GM12878 (cell line): ENCODE measurements at regions not wholly inside any gene's neighbourhood (a gene's known extent, or its start where the extent isn't known, plus 50 kb on each side); places are given as distances from the start of the nearest gene placed in this dataset.

Experiments used
- ATAC-seq: fragments of 200-7000 bp; cut with Tn5 transposase; 3 replicates; pipeline ENCODE4 v1.9.1; 2020; ENCODE audit warnings: mild to moderate bottlenecking, moderate library complexity
- BruUV-seq: library from RNA; stranded (reverse); fragments of 400-500 nt; replicated peaks from 2 replicates; lab custom pipeline; 2021; lab: Mats Ljungman, UMichigan
- CTCF ChIA-PET: fragments of 300-600 bp; sonication (Branson Sonifier 250); formaldehyde crosslinking; extraction: SDS; loops from one replicate; lab custom pipeline; 2021; ENCODE audit warnings: inconsistent platforms; lab: Yijun Ruan, JAX
- POLR2A ChIA-PET: fragments of 350-600 bp; formaldehyde crosslinking; extraction: SDS; loops from one replicate; lab custom pipeline; 2021; ENCODE audit warnings: inconsistent platforms; lab: Charles Lee
- RAD21 ChIA-PET: fragments of 300-600 bp; sonication (Branson Sonifier 250); formaldehyde crosslinking; loops from one replicate; lab custom pipeline; 2023; ENCODE audit warnings: antibody characterized with exemption; ENCODE audit not compliant: unreplicated experiment; lab: Charles Lee
- SMC1A ChIA-PET: fragments of 300-600 bp; sonication (Branson Sonifier 250); formaldehyde crosslinking; loops from one replicate; lab custom pipeline; 2023; ENCODE audit not compliant: unreplicated experiment, uncharacterized antibody; lab: Charles Lee
- DNase-seq: peaks from one replicate; pipeline ENCODE4 v3.0.0-alpha.2; 2011; ENCODE audit warnings: low read depth, low spot score
- FAIRE-seq: peaks from 3 replicates; lab custom pipeline; 2011; peaks lifted over from hg19 to GRCh38; lab: Jason Lieb, UNC
- H2AFZ ChIP-seq: 2 replicates; pipeline ENCODE4 v1.6.0; 2011; ENCODE audit warnings: low read depth, low read length, control low read depth; ENCODE audit not compliant: control insufficient read depth
- H3K27ac ChIP-seq: 2 replicates; pipeline ENCODE4 v1.5.1; 2011; ENCODE audit warnings: control low read depth; ENCODE audit not compliant: control insufficient read depth, insufficient read depth
- H3K27me3 ChIP-seq, 2 experiments: replicated peaks in 1 of 2; 2 replicates each; pipeline versions ENCODE4 v1.6.0 to v1.6.1; 2011; ENCODE audit warnings: low read length in 1 of 2; ENCODE audit not compliant: control insufficient read depth in 2 of 2, insufficient read depth in 2 of 2
- H3K36me3 ChIP-seq, 2 experiments: 2 replicates each; pipeline ENCODE4 v1.5.1; 2011; ENCODE audit warnings: low read length in 1 of 2; ENCODE audit not compliant: control insufficient read depth in 2 of 2, insufficient read depth in 2 of 2
- H3K4me1 ChIP-seq: 2 replicates; pipeline ENCODE4 v1.6.1; 2011; ENCODE audit warnings: mild to moderate bottlenecking, low read length, moderate library complexity, mixed read lengths; ENCODE audit not compliant: control insufficient read depth, insufficient read depth
- H3K4me2 ChIP-seq: 2 replicates; pipeline ENCODE4 v1.6.0; 2011; ENCODE audit warnings: control low read depth; ENCODE audit not compliant: control insufficient read depth, insufficient read depth
- H3K4me3 ChIP-seq: fragments of 200-600 bp; sonication (generic); 2 replicates; pipeline ENCODE4 v1.5.1; 2016
- H3K79me2 ChIP-seq: 2 replicates; pipeline ENCODE4 v1.6.0; 2011; ENCODE audit warnings: low read length; ENCODE audit not compliant: control insufficient read depth, insufficient read depth
- H3K9ac ChIP-seq: 2 replicates; pipeline ENCODE4 v1.8.0; 2011; ENCODE audit warnings: low read length, control low read depth, mixed read lengths; ENCODE audit not compliant: control insufficient read depth, insufficient read depth
- H3K9me3 ChIP-seq: replicated peaks from 3 replicates; pipeline ENCODE4 v1.5.1; 2011; ENCODE audit warnings: mild to moderate bottlenecking, low read length; ENCODE audit not compliant: control insufficient read depth, insufficient read depth
- H4K20me1 ChIP-seq: 2 replicates; pipeline ENCODE4 v1.6.0; 2011; ENCODE audit not compliant: control insufficient read depth, insufficient read depth
- BCL11A ChIP-seq: IDR thresholded peaks from 2 replicates; pipeline ENCODE4 v1.6.1; 2011; ENCODE audit warnings: low read depth, low read length
- CHD2 ChIP-seq: IDR thresholded peaks from 2 replicates; pipeline ENCODE4 v1.6.1; 2011; ENCODE audit warnings: low read depth, low read length, improper control_type of control experiment, borderline replicate concordance
- MYC ChIP-seq: IDR thresholded peaks from 2 replicates; pipeline ENCODE4 v1.6.1; 2011; ENCODE audit warnings: mild to moderate bottlenecking, low read length, moderate library complexity, inconsistent platforms; ENCODE audit not compliant: insufficient read depth, insufficient replicate concordance, insufficient read length, severe bottlenecking
- SUPT20H ChIP-seq: IDR thresholded peaks from 2 replicates; pipeline ENCODE4 v1.6.1; 2011; ENCODE audit warnings: low read depth, mild to moderate bottlenecking, low read length, moderate library complexity, borderline replicate concordance; ENCODE audit not compliant: control insufficient read depth
- TAF1 ChIP-seq: IDR thresholded peaks from 2 replicates; pipeline ENCODE4 v1.6.1; 2011; ENCODE audit warnings: mild to moderate bottlenecking, low read depth, low read length, borderline replicate concordance
- WGBS: methylation state at CpG from one replicate; pipeline ENCODE4 v1.1.6; 2016; ENCODE audit warnings: low lambda C conversion rate; ENCODE audit not compliant: insufficient replicate concordance, insufficient coverage; ENCODE audit errors: missing lambda C conversion rate; 5-methylcytosine and 5-hydroxymethylcytosine counted together
- in situ Hi-C: fragments of 300-500 bp; cut with MboI; formaldehyde crosslinking; loops from 9 replicates; pipeline ENCODE4 v1.14.3; 2018; ENCODE audit warnings: mixed read lengths
- intact Hi-C: fragments of 100-400 bp; cut with micrococcal nuclease; formaldehyde crosslinking; loops from one replicate; pipeline ENCODE4 v1.14.2; 2022; ENCODE audit not compliant: unreplicated experiment

DNA sequence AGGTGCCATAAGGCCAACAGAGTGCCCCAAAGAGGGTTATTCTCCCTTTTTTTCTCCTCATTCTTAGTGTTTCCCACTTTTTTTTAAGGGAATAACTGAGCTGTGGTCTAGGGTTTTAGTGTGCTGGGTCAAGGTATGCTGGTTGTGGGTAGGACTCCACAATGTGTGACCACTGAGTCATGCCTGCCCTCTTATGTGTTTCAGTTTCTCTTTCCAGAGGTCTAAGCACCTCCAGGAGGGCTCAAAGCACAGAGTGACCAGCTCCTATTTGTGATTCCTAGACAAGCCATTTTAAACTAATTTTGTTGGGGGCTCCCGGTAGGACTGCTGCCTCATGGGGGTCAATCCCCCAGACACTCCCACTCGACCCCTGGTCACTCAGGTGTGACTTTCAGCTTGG is 80.5 kb upstream of the GC start (continued):
- TF ChIP-seq BCL11A: no peak
- no peak for TF ChIP-seq SUPT20H

GRCh38 chr4:71866212-71866885 is 82.5 kb upstream of the GC start:
- Histone ChIP-seq H3K36me3 (no peaks in the 10 kb centered on the region), H3K4me3 (no peak overlapping the region), H3K79me2 (no peaks in the 10 kb centered on the region), H3K4me2 (no peak overlapping the region), H3K4me1 (no peaks in the 10 kb centered on the region), H3K27me3 (no peaks in the 10 kb centered on the region), H3K9me3 (no peaks in the 10 kb centered on the region; the same call in 2 of the 3 replicates), H4K20me1 (no peaks in the 10 kb centered on the region), H2AFZ (no peak overlapping the region), H3K27ac (no peak overlapping the region), H3K9ac (no peak overlapping the region)
- RAD21 ChIA-PET: no interaction called here
- DNase-seq (no peak), FAIRE-seq (no peak), ATAC-seq (no peak)
- WGBS: 15% methylated on average over 4 of the region's 4 CpGs
- CTCF ChIA-PET: no interaction called here
- POLR2A ChIA-PET: no interaction called here
- SMC1A ChIA-PET: no interaction called here
- intact Hi-C loops: no loop called here
- BruUV-seq: no TSS peak
- in situ Hi-C loops: no loop called here
- TF ChIP-seq MYC (no peak), TAF1 (no peak)

DNA sequence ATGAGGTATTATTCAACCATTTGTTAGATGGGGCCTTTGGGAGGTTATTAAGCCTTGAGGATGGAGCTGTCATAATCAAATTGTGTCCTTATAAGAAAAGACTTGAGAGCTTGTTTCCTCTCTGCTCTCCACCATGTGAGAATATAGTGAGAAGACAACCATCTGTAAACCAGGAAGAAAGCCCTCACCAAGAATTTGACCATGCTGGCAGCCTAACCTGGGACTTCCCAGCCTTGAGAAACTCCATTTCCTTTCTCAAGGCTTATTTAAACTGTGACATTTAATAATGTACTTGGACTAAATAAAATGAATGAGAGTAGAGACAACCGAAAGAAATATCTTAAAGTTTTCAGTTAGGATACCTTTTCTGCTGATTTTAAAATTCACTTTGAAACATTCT is 83.7 kb upstream of the GC start:
- RAD21 ChIA-PET: no interaction called here
- no peak overlapping the region; the same call in 1 of the 2 replicates for H2AFZ ChIP-seq
- H3K4me2 ChIP-seq: no peak overlapping the region
- H4K20me1 ChIP-seq: no peaks in the 10 kb centered on the region
- no TSS peak for BruUV-seq
- intact Hi-C loops: no loop called here
- SMC1A ChIA-PET: no interaction called here
- no peak overlapping the region for H3K9ac ChIP-seq
- H3K36me3 ChIP-seq: no peaks in the 10 kb centered on the region
- H3K27me3 ChIP-seq: no peaks in the 10 kb centered on the region
- no peak overlapping the region for H3K4me3 ChIP-seq
- ATAC-seq (no peak), FAIRE-seq (no peak), DNase-seq (no peak)
- no peaks in the 10 kb centered on the region for H3K79me2 ChIP-seq
- no peak overlapping the region for H3K27ac ChIP-seq
- POLR2A ChIA-PET: no interaction called here
- H3K9me3 ChIP-seq: no peaks in the 10 kb centered on the region; the same call in 2 of the 3 replicates
- no peak for TF ChIP-seq MYC
- TF ChIP-seq SUPT20H: no peak
- TF ChIP-seq CHD2: no peak
- 95% methylated on average over 1 of the region's 1 CpG for WGBS
- H3K4me1 ChIP-seq: no peaks in the 10 kb centered on the region
- CTCF ChIA-PET: no interaction called here
- in situ Hi-C loops: no loop called here
